ENCODE measurements at regions not wholly inside any gene's neighbourhood (a gene's known extent, or its start where the extent isn't known, plus 50 kb on each side); places are given as distances from the start of the nearest gene placed in this dataset.

GRCh38 chr10:118868589-118868988 is 113.8 kb upstream of the CACUL1 start:
- TF ChIP-seq CTCF (IDR thresholded peaks at IDR 0.05; ENCODE audit: insufficient read depth, low read length, missing control alignments) = no peak
- POLR2A ChIA-PET = no interaction called here
- CTCF ChIA-PET = no interaction called here
- no peak overlapping the region for H3K4me3 ChIP-seq (ENCODE audit: low read depth, low read length)
- no peak for DNase-seq (ENCODE audit: low read depth, low spot score)

- no peak for TF ChIP-seq CTCF (IDR thresholded peaks at IDR 0.05; ENCODE audit: insufficient read depth, low read length, missing control alignments)
- DNase-seq (ENCODE audit: low read depth, low spot score) = peak; percentile 10
- ChIA-PET CTCF (no interaction called here), POLR2A (no interaction called here)
- no peak overlapping the region for H3K4me3 ChIP-seq (ENCODE audit: low read depth, low read length)
Measured at GRCh38 chr10:118870467-118871243, 115.9 kb upstream of the CACUL1 start.

- no peak overlapping the region for H3K4me3 ChIP-seq (ENCODE audit: low read depth, low read length)
- ChIA-PET CTCF (no interaction called here), POLR2A (no interaction called here)
- no peak for DNase-seq (ENCODE audit: low read depth, low spot score)
- TF ChIP-seq CTCF (IDR thresholded peaks at IDR 0.05; ENCODE audit: insufficient read depth, low read length, missing control alignments) = no peak
Measured at GRCh38 chr10:118871244-118871865, 116.6 kb upstream of the CACUL1 start.

GRCh38 chr10:118873091-118873737 is 118.4 kb upstream of the CACUL1 start:
- DNase-seq (ENCODE audit: low read depth, low spot score) = no peak
- POLR2A ChIA-PET = no interaction called here
- no peak overlapping the region for H3K4me3 ChIP-seq (ENCODE audit: low read depth, low read length)
- CTCF ChIA-PET = no interaction called here
- TF ChIP-seq CTCF (IDR thresholded peaks at IDR 0.05; ENCODE audit: insufficient read depth, low read length, missing control alignments) = no peak

- ChIA-PET POLR2A (no interaction called here), CTCF (no interaction called here)
- H3K4me3 ChIP-seq (ENCODE audit: low read depth, low read length) = no peak overlapping the region
Measured at GRCh38 chr10:118873738-118874105, 119.0 kb upstream of the CACUL1 start.

More at GRCh38 chr10:118873738-118874105, 119.0 kb upstream of the CACUL1 start:
- no peak for DNase-seq (ENCODE audit: low read depth, low spot score)
- TF ChIP-seq CTCF (IDR thresholded peaks at IDR 0.05; ENCODE audit: insufficient read depth, low read length, missing control alignments) = no peak

All from AG04449 (cell line).